ENCODE measurements at regions not wholly inside any gene's neighbourhood (a gene's known extent, or its start where the extent isn't known, plus 50 kb on each side); places are given as distances from the start of the nearest gene placed in this dataset.
"Not testable (repeated sequence)": the region's sequence is repeated elsewhere in the genome, so short reads cannot be mapped to it uniquely, and the experiment has no call there.

- Histone ChIP-seq H3K27ac (no peak overlapping the region), H3K4me3 (no peak overlapping the region), H3K9me3 (no peaks in the 10 kb centered on the region), H3K4me1 (no peaks in the 10 kb centered on the region), H3K27me3 (no peaks in the 10 kb centered on the region), H3K36me3 (no peaks in the 10 kb centered on the region)
- TF ChIP-seq POLR2A (IDR thresholded peaks at IDR 0.05): no peak
- no peak for TF ChIP-seq POLR2AphosphoS5 (IDR thresholded peaks at IDR 0.05)
- TF ChIP-seq CTCF (IDR thresholded peaks at IDR 0.05): no peak
- intact Hi-C loops (cut with DNase I; ENCODE audit: low total_unique reads): no loop called here
- no peak for DNase-seq (ENCODE audit: low spot score in 2 of 2)
These were observed 1805.9 kb downstream of the NCAM2 start for GRCh38 chr21:22804151-22804550.

- TF ChIP-seq CTCF (IDR thresholded peaks at IDR 0.05): no peak
- no peak for TF ChIP-seq POLR2A (IDR thresholded peaks at IDR 0.05)
- TF ChIP-seq POLR2AphosphoS5 (IDR thresholded peaks at IDR 0.05): no peak
- Histone ChIP-seq H3K4me1 (no peaks in the 10 kb centered on the region), H3K9me3 (no peaks in the 10 kb centered on the region), H3K27ac (no peak overlapping the region), H3K4me3 (no peak overlapping the region), H3K27me3 (no peaks in the 10 kb centered on the region), H3K36me3 (no peaks in the 10 kb centered on the region)
- no peak for DNase-seq (ENCODE audit: low spot score in 2 of 2)
- intact Hi-C loops (cut with DNase I; ENCODE audit: low total_unique reads): no loop called here
These were observed 1808.1 kb downstream of the NCAM2 start for GRCh38 chr21:22806278-22806677.

- H3K27me3 ChIP-seq: no peaks in the 10 kb centered on the region
- H3K4me1 ChIP-seq: no peaks in the 10 kb centered on the region
- DNase-seq (ENCODE audit: low spot score in 2 of 2): no peak
- no peaks in the 10 kb centered on the region for H3K36me3 ChIP-seq
- H3K4me3 ChIP-seq: no peak overlapping the region
- no peak overlapping the region for H3K27ac ChIP-seq
- no peaks in the 10 kb centered on the region for H3K9me3 ChIP-seq
- TF ChIP-seq POLR2A (IDR thresholded peaks at IDR 0.05) (no peak), CTCF (IDR thresholded peaks at IDR 0.05) (no peak), POLR2AphosphoS5 (IDR thresholded peaks at IDR 0.05) (no peak)
- intact Hi-C loops (cut with DNase I; ENCODE audit: low total_unique reads): no loop called here
These were observed 1815.0 kb downstream of the NCAM2 start for GRCh38 chr21:22813201-22813600.

GRCh38 chr21:22818681-22819485 is 1820.7 kb downstream of the NCAM2 start:
- intact Hi-C loops (cut with DNase I; ENCODE audit: low total_unique reads): not testable (repeated sequence)

GRCh38 chr21:22827422-22827821 is 1829.2 kb downstream of the NCAM2 start:
- DNase-seq (ENCODE audit: low spot score in 2 of 2): no peak
- intact Hi-C loops (cut with DNase I; ENCODE audit: low total_unique reads): no loop called here
- H3K27ac ChIP-seq: no peak overlapping the region
- TF ChIP-seq CTCF (IDR thresholded peaks at IDR 0.05) (no peak), POLR2AphosphoS5 (IDR thresholded peaks at IDR 0.05) (no peak), POLR2A (IDR thresholded peaks at IDR 0.05) (no peak)
- no peaks in the 10 kb centered on the region for H3K27me3 ChIP-seq
- H3K36me3 ChIP-seq: no peaks in the 10 kb centered on the region
- H3K4me3 ChIP-seq: no peak overlapping the region
- peaks cover 13 to 19% of the 10 kb centered on the region in 2 donors for H3K9me3 ChIP-seq
- no peaks in the 10 kb centered on the region for H3K4me1 ChIP-seq

More at GRCh38 chr21:22818681-22819485, 1820.7 kb downstream of the NCAM2 start:
- H3K27ac ChIP-seq; H3K9me3 ChIP-seq; H3K27me3 ChIP-seq; H3K4me1 ChIP-seq; DNase-seq (ENCODE audit: low spot score in 2 of 2); H3K36me3 ChIP-seq; H3K4me3 ChIP-seq: not testable (repeated sequence)

Data from breast epithelium (tissue), 4 donors.